Retinal pigment epithelial cell (primary cell): ENCODE measurements at regions not wholly inside any gene's neighbourhood (a gene's known extent, or its start where the extent isn't known, plus 50 kb on each side); places are given as distances from the start of the nearest gene placed in this dataset.

Experiments used
- DNase-seq: peaks from one replicate; pipeline ENCODE4 v3.0.0-alpha.2; 2010; ENCODE audit warnings: low read depth
- H3K4me3 ChIP-seq: 2 replicates; pipeline ENCODE4 v1.5.1; 2011; ENCODE audit warnings: mild to moderate bottlenecking, low read length, control low read depth, moderate library complexity
- CTCF ChIP-seq: conservative IDR thresholded peaks from 2 replicates; pipeline ENCODE4 v1.5.1; 2011; ENCODE audit warnings: low read depth, low read length, control low read depth, inconsistent platforms

DNA sequence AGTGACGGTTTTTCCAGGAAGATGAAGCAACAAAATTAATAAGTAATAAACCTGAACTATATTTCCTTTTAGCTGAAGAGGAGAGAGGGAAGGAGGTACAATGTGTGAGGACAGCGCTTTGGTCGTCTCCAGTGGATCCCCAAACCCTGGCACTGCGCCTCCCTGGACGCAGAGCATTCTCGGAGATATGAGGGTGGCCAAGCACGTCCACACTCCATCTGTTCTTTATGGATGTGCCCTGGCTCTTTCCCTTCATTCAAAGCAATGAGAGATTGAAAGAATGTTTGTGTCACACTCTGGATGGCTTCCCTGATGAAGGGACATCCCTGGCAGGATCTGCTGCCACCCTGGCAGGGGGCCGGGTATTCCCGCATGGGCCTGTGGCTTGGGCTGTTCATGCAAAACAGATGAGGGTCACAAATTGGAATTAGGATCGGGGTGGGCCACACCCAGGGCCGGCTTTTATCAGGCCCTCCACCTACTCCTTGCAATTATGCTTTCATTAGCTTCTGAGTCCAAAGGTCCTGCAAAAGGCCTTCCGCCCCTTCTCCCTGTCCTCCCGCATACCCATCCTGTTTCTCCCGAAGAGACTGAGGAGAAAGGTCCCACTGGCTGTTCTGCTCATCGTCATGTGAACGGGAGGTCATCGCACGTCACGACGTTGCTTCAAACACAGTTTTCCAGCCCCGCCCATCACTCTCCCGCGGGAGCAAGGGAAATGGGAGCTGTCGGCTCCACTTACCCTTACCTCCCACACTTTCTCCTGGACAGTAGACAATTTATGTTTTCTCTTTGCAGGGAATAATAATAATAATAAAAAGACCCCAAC, 286.1 kb upstream of the IRX4 start:
- H3K4me3 ChIP-seq: no peak overlapping the region
- no peak for DNase-seq
- no peak for TF ChIP-seq CTCF

DNA sequence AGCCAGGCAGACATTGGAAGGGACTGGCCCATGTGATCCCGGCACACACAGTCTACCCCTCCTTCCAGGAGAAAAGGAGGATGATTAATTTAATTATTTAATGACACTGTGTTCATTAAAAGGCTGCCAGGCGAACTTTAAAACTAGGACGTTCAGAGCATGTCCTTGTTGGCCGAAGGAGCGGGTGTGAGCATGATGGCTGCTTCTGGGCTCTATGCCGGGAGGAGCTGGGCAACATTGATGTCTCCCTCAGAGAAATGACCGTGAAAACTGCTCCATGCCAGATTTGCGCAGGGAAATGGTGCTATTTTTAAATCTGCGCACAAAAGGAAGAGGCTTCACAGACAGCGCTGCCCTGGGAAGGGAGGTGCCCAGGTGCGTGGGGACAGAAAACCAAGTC, 284.9 kb upstream of the IRX4 start:
- no peak for TF ChIP-seq CTCF
- DNase-seq: no peak
- no peak overlapping the region for H3K4me3 ChIP-seq

DNA sequence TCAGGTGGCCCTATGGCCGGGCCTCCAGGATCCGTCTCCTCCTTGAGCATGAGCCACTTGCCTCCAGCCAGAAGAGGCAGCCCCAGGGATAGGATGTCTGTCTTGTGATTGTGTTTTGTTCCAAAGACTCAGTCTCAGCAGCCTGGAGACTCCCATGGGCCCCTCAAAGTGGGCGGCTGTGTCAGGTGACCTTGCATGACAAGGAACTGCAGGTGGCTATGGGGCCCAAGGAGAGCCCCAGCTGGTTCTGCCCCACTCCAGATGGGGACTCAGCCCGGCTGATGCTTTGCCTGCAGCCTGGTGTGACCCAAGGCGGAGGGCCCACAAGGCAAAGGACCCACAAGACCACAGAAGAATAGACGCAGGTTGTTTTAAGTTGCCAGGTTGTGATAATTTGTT, 284.3 kb upstream of the IRX4 start:
- DNase-seq: no peak
- no peak overlapping the region for H3K4me3 ChIP-seq
- no peak for TF ChIP-seq CTCF

DNA sequence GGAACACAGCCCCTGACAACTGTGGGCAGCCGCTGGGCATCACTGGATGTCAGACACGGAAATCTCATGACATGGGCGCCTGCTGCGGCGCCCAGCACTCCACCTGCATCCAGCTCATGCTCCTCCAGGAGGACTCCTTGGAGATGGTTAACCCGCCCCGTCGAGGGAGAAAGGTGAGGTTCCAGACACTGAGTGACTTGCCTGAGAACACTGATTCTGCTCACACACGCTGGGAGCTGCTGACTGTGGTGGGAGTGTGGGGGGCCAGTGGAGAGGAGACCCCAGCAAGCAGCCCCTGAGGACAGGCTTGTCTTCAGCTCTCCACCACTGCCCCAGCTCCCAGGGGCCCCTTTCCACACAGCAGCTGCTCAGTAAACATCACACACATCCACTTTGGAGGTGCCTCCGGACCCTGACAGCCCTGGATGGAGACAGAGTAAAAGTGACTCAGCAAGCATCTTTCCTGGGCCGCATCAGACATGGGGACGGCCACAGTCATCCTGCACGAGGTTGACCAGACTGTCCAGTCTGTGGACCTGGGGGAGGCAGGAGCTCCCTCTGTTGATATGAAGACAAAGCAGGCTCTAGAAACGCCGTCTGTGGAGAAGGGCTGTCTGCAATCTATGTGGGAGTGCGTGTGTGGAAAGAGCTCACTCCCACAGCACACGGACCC, 283.7 kb upstream of the IRX4 start:
- no peak for TF ChIP-seq CTCF
- no peak overlapping the region for H3K4me3 ChIP-seq
- DNase-seq: no peak

DNA sequence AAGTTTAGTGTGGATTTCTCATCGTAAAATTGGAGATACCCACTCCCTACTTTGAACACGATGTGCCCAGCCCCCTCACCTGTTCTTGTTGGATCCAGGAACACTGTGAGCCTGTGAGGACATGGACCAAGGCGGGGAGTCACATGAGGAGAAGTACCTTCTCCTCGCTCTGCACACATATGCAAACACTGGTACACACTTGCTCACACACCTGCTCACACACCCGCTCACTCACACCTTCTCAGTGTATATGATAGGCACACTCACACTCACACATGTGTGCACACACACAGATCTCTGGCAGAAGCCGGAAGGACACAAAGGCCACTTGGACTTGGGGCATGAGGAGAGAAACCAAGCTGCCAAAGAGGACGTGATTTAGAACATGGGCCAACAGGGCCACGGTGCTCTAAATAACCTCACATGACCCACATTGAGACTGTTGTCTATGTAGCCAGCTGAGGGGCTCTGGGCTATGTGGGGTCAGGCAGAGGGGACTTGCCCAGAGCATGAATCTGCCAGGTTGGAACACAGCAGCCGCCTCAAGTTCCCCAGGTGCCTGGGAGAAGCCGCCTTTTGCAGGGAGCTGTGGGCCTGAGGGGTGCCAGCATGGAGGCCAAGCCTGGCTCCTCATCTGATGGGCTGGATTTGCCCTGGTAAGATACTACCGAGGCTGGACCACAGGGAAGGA, 283.0 kb upstream of the IRX4 start:
- TF ChIP-seq CTCF: no peak
- no peak overlapping the region for H3K4me3 ChIP-seq
- no peak for DNase-seq

DNA sequence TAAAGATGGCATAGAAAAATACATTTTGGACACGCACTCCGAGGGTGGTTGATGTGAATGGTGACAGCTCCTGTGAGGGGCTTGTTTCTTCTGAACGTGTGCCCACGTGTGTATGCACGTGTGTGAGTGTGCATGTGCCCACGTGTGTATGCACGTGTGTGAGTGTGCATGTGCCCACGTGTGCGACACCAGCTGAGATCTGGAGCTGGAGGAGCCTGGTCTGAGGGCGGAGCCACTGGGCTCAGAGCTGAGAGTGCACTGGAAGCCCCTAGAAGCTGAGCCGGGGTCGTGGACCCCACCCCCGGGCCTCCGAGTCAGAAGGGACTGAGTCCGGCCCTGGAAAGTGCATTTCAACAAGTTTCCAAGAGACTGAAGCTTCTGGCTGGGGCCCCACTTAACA, 282.5 kb upstream of the IRX4 start:
- no peak for TF ChIP-seq CTCF
- DNase-seq: no peak
- no peak overlapping the region for H3K4me3 ChIP-seq

- no peak for TF ChIP-seq CTCF
- DNase-seq: no peak
- no peak overlapping the region for H3K4me3 ChIP-seq
Observed at GRCh38 chr5:2164586-2164985, 281.9 kb upstream of the IRX4 start.
